Midbrain (tissue), 1 donor: ENCODE measurements at regions not wholly inside any gene's neighbourhood (a gene's known extent, or its start where the extent isn't known, plus 50 kb on each side); places are given as distances from the start of the nearest gene placed in this dataset.
"Not testable (repeated sequence)": the region's sequence is repeated elsewhere in the genome, so short reads cannot be mapped to it uniquely, and the experiment has no call there.

Experiments
- DNase-seq: peaks from one replicate; lab custom pipeline; 2025; lab: John Stamatoyannopoulos, UW

GRCh38 chr3:127071597-127072001, 88.7 kb downstream of the PLXNA1 start:
- no peak for DNase-seq

- DNase-seq: no peak
Measured at GRCh38 chr3:127072221-127072771, 89.4 kb downstream of the PLXNA1 start.

- no peak for DNase-seq
Measured at GRCh38 chr3:127072971-127073783, 90.3 kb downstream of the PLXNA1 start.

- DNase-seq: no peak
Measured at GRCh38 chr3:127073941-127074820, 91.3 kb downstream of the PLXNA1 start.

GRCh38 chr3:127074900-127075360, 92.0 kb downstream of the PLXNA1 start:
- DNase-seq: no peak

GRCh38 chr3:127076166-127076992, 93.5 kb downstream of the PLXNA1 start:
- not testable (repeated sequence) for DNase-seq

GRCh38 chr3:127077068-127077467, 94.2 kb downstream of the PLXNA1 start:
- no peak for DNase-seq

- no peak for DNase-seq
Measured at GRCh38 chr3:127077505-127078064, 94.7 kb downstream of the PLXNA1 start.

GRCh38 chr3:127078626-127079025, 95.7 kb downstream of the PLXNA1 start:
- DNase-seq: no peak

GRCh38 chr3:127079211-127079610, 96.3 kb downstream of the PLXNA1 start:
- no peak for DNase-seq

- no peak for DNase-seq
Measured at GRCh38 chr3:127081001-127081720, 98.2 kb downstream of the PLXNA1 start.

- DNase-seq: no peak
Measured at GRCh38 chr3:127082066-127082465, 99.2 kb downstream of the PLXNA1 start.

GRCh38 chr3:127083778-127084397, 101.0 kb downstream of the PLXNA1 start:
- DNase-seq: peak; percentile 5

- DNase-seq: no peak
Measured at GRCh38 chr3:127084401-127084990, 101.6 kb downstream of the PLXNA1 start.

GRCh38 chr3:127085576-127085975, 102.7 kb downstream of the PLXNA1 start:
- no peak for DNase-seq

- not testable (repeated sequence) for DNase-seq
Measured at GRCh38 chr3:127086591-127086990, 103.7 kb downstream of the PLXNA1 start.

- no peak for DNase-seq
Measured at GRCh38 chr3:127087441-127087840, 104.5 kb downstream of the PLXNA1 start.

GRCh38 chr3:127088511-127089351, 104.2 kb upstream of the PRR23E start:
- DNase-seq: no peak
